DOHH2 (cell line): ENCODE measurements at regions not wholly inside any gene's neighbourhood (a gene's known extent, or its start where the extent isn't known, plus 50 kb on each side); places are given as distances from the start of the nearest gene placed in this dataset.
"Not testable (repeated sequence)": the region's sequence is repeated elsewhere in the genome, so short reads cannot be mapped to it uniquely, and the experiment has no call there.

Experiments used
- H3F3A ChIP-seq: fragments of 200-600 bp; sonication (generic), shearing (Covaris generic); 2 replicates; pipeline ENCODE4 v1.6.0; 2016; ENCODE audit warnings: antibody characterized with exemption, mild to moderate bottlenecking; ENCODE audit not compliant: control insufficient read depth, insufficient read depth
- H3K27ac ChIP-seq: fragments of 200-600 bp; sonication (generic); 2 replicates; pipeline ENCODE4 v1.5.1; 2014; ENCODE audit warnings: low read depth, mild to moderate bottlenecking, low read length, moderate library complexity
- H3K27me3 ChIP-seq: fragments of 200-600 bp; sonication (generic); 2 replicates; pipeline ENCODE4 v1.6.1; 2014; ENCODE audit warnings: mild to moderate bottlenecking, low read length, mixed read lengths; ENCODE audit not compliant: control insufficient read depth
- H3K36me3 ChIP-seq: fragments of 200-600 bp; sonication (generic); 2 replicates; pipeline ENCODE4 v1.6.1; 2014; ENCODE audit warnings: mild to moderate bottlenecking, low read length, moderate library complexity, mixed read lengths; ENCODE audit not compliant: control insufficient read depth
- H3K4me1 ChIP-seq: fragments of 200-600 bp; sonication (generic); 2 replicates; pipeline ENCODE4 v1.6.1; 2014; ENCODE audit warnings: mild to moderate bottlenecking, low read length, mixed read lengths; ENCODE audit not compliant: control insufficient read depth
- H3K4me2 ChIP-seq: fragments of 200-600 bp; sonication (generic); 2 replicates; pipeline ENCODE4 v1.6.0; 2014; ENCODE audit warnings: mild to moderate bottlenecking, low read length, moderate library complexity
- H3K4me3 ChIP-seq: fragments of 200-600 bp; sonication (generic); 2 replicates; pipeline ENCODE4 v1.5.1; 2014; ENCODE audit warnings: mild to moderate bottlenecking, low read length, mixed read lengths
- H3K79me2 ChIP-seq: fragments of 200-600 bp; sonication (generic); 2 replicates; pipeline ENCODE4 v1.6.1; 2014; ENCODE audit warnings: mild to moderate bottlenecking, low read length, mixed read lengths; ENCODE audit not compliant: control insufficient read depth
- H3K9me2 ChIP-seq: fragments of 200-600 bp; sonication (generic); replicated peaks from 2 replicates; pipeline ENCODE4 v1.6.1; 2014; ENCODE audit warnings: mild to moderate bottlenecking, low read length, mixed read lengths; ENCODE audit not compliant: control insufficient read depth
- H3K9me3 ChIP-seq: fragments of 200-600 bp; sonication (generic); 2 replicates; pipeline ENCODE4 v1.6.1; 2014; ENCODE audit warnings: antibody characterized with exemption, low read length, mixed read lengths; ENCODE audit not compliant: control insufficient read depth, insufficient read depth
- H4K20me1 ChIP-seq: fragments of 200-600 bp; sonication (generic); 2 replicates; pipeline ENCODE4 v1.6.0; 2014; ENCODE audit warnings: low read depth, mild to moderate bottlenecking, antibody characterized with exemption, low read length, moderate library complexity; ENCODE audit not compliant: control insufficient read depth, insufficient read depth
- EZH2phosphoT487 ChIP-seq: fragments of 200-600 bp; sonication (generic); IDR thresholded peaks from 2 replicates; pipeline ENCODE4 v1.6.1; 2017; ENCODE audit warnings: borderline replicate concordance, mild to moderate bottlenecking, antibody characterized with exemption, low read length, moderate library complexity, mixed read lengths
- TF ChIP-seq, protein P1 (sequence below): fragments of 200-600 bp; sonication (generic); IDR thresholded peaks from one replicate; pipeline ENCODE4 v1.5.1; 2014; ENCODE audit warnings: antibody characterized with exemption, mild to moderate bottlenecking, low read depth, low read length; ENCODE audit not compliant: poor library complexity, severe bottlenecking

GRCh38 chr12:30278401-30278800, 417.3 kb downstream of the IPO8 start:
- no peaks in the 10 kb centered on the region for H3F3A ChIP-seq
- no peaks in the 10 kb centered on the region for H3K36me3 ChIP-seq
- H3K27ac ChIP-seq, result no peak overlapping the region
- H3K9me3 ChIP-seq, result no peaks in the 10 kb centered on the region
- H3K27me3 ChIP-seq, result no peaks in the 10 kb centered on the region
- H3K79me2 ChIP-seq, result no peaks in the 10 kb centered on the region
- H3K9me2 ChIP-seq, result no peaks in the 10 kb centered on the region
- H3K4me2 ChIP-seq, result no peak overlapping the region
- H3K4me3 ChIP-seq, result no peak overlapping the region
- no peaks in the 10 kb centered on the region for H4K20me1 ChIP-seq
- no peaks in the 10 kb centered on the region for H3K4me1 ChIP-seq
- no peak for TF ChIP-seq EZH2phosphoT487
- TF ChIP-seq, protein P1, sequence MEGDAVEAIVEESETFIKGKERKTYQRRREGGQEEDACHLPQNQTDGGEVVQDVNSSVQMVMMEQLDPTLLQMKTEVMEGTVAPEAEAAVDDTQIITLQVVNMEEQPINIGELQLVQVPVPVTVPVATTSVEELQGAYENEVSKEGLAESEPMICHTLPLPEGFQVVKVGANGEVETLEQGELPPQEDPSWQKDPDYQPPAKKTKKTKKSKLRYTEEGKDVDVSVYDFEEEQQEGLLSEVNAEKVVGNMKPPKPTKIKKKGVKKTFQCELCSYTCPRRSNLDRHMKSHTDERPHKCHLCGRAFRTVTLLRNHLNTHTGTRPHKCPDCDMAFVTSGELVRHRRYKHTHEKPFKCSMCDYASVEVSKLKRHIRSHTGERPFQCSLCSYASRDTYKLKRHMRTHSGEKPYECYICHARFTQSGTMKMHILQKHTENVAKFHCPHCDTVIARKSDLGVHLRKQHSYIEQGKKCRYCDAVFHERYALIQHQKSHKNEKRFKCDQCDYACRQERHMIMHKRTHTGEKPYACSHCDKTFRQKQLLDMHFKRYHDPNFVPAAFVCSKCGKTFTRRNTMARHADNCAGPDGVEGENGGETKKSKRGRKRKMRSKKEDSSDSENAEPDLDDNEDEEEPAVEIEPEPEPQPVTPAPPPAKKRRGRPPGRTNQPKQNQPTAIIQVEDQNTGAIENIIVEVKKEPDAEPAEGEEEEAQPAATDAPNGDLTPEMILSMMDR, result no peak

- H4K20me1 ChIP-seq, H3F3A ChIP-seq, H3K4me2 ChIP-seq, H3K27ac ChIP-seq, H3K9me3 ChIP-seq, H3K79me2 ChIP-seq, H3K36me3 ChIP-seq, H3K4me1 ChIP-seq, H3K4me3 ChIP-seq, H3K9me2 ChIP-seq, H3K27me3 ChIP-seq: not testable (repeated sequence)
These were observed 423.2 kb downstream of the IPO8 start for GRCh38 chr12:30272515-30272914.

DNA sequence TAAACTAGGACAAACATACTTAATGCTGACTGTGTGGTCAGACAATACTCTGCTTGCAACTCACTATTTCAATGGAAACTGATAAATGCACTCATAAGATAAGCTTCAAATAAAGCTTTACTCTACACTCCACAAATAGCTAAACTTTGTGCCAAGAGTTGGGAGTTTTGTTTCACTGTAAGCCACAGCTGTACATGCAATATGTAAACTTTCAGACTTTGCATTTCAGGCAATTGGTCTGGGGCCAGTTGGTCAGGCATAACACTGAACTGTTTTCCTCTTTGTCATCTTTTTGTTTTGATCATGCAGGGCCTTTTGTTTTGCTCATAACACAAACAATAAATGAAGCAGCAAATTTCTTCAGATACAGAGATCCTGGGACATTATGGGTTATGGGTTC, 426.2 kb downstream of the IPO8 start:
- H3K4me1 ChIP-seq, result no peaks in the 10 kb centered on the region
- H3K9me2 ChIP-seq, result no peaks in the 10 kb centered on the region
- peaks cover 9% of the 10 kb centered on the region; the same call in 1 of the 2 replicates for H3K9me3 ChIP-seq
- no peaks in the 10 kb centered on the region for H3F3A ChIP-seq
- TF ChIP-seq, protein P1, result no peak
- no peaks in the 10 kb centered on the region for H4K20me1 ChIP-seq
- no peaks in the 10 kb centered on the region for H3K27me3 ChIP-seq
- no peaks in the 10 kb centered on the region for H3K79me2 ChIP-seq
- H3K27ac ChIP-seq, result no peak overlapping the region
- H3K36me3 ChIP-seq, result no peaks in the 10 kb centered on the region
- H3K4me2 ChIP-seq, result no peak overlapping the region
- no peak overlapping the region for H3K4me3 ChIP-seq

GRCh38 chr12:30268041-30268440, 427.6 kb downstream of the IPO8 start:
- TF ChIP-seq, protein P1, result no peak
- TF ChIP-seq EZH2phosphoT487, result no peak
- no peaks in the 10 kb centered on the region for H3K4me1 ChIP-seq
- H3K27ac ChIP-seq, result no peak overlapping the region
- H3K4me3 ChIP-seq, result no peak overlapping the region
- H3K36me3 ChIP-seq, result no peaks in the 10 kb centered on the region
- H3K27me3 ChIP-seq, result no peaks in the 10 kb centered on the region
- H3F3A ChIP-seq, result no peaks in the 10 kb centered on the region
- no peaks in the 10 kb centered on the region for H4K20me1 ChIP-seq
- peaks cover 9% of the 10 kb centered on the region; the same call in 1 of the 2 replicates for H3K9me3 ChIP-seq
- no peaks in the 10 kb centered on the region for H3K9me2 ChIP-seq
- no peaks in the 10 kb centered on the region for H3K79me2 ChIP-seq
- no peak overlapping the region for H3K4me2 ChIP-seq
